ENCODE measurements at regions not wholly inside any gene's neighbourhood (a gene's known extent, or its start where the extent isn't known, plus 50 kb on each side); places are given as distances from the start of the nearest gene placed in this dataset.

DNA sequence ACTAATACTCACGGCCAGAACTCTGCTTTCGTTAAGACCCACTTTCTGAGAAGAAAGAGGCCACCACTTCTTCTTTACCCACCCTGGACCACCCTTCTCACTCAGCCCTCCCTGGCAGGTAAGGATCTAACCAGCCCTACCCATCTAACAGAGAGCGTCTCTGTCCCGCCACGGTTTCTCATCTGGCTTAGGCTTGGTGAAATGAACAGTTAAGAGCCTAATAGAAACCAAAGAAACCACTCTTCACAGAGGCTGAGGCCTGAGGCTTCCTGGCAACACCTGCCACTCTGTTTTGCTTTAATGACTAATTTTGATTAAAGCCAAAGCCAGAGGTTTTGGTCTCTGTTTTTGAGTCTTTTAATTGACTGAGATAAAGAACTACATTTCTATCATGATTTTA lies 354.1 kb upstream of the SLC30A5 start:
- peak; percentile 68 for DNase-seq (ENCODE audit: low read depth)
- TF ChIP-seq CTCF (IDR thresholded peaks at IDR 0.05; ENCODE audit: insufficient read depth, low read depth, low read length, missing control alignments) = no peak
- no peak overlapping the region for H3K4me3 ChIP-seq (ENCODE audit: low read depth, low read length)

DNA sequence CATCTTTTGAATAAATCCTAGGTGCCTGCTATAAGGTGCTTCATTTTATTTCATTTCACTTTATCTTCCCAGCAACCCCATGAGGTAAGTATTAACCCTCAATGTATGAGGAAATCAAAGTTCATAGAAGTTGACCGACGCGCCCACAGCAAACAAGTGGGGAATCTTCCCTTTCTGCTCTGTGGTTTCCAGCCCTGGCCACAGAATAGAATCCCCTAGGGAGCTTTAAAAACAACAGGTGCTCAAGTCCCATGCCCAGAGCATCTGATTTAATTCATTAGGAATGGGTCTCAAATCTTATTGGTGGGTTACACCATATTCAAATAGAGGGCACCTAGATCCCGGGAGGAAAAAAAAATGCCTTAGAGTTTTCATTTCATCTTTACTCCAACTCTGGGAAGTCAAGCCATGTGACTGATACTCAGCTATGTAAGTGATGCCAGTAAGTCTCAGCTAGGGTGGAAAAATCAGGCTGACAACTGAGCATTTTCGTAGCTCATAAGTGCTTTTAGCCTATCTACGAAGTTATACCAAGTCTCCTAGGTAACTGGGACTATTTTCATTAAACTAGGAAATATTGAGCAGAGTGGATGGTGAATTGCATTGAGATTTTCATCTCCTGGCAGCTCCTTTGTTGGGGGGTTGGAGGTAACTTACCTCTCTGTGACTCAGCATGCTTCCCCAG lies 353.4 kb upstream of the SLC30A5 start:
- no peak for TF ChIP-seq CTCF (IDR thresholded peaks at IDR 0.05; ENCODE audit: insufficient read depth, low read depth, low read length, missing control alignments)
- DNase-seq (ENCODE audit: low read depth) = peak; percentile 68
- H3K4me3 ChIP-seq (ENCODE audit: low read depth, low read length) = no peak overlapping the region

DNA sequence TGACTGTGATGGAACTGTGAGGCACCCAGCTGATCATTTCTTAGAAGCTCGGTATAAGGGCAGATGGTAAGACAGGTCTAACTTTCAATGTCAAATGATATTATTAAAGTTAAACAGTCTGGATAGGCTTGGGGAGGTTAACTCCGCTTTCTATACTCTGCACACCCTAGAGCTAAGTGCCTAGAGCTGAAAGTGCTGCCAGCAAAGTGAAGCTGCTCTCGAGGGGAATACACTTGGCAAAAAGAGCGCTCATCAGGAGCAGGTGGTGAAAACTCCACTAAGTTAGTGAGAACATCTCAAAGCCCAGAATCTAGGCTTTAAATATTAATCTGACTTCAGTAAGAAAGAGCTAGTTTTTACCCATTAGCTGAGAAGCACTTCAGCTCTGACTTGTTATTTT lies 349.6 kb upstream of the SLC30A5 start:
- H3K4me3 ChIP-seq (ENCODE audit: low read depth, low read length) = no peak overlapping the region
- no peak for TF ChIP-seq CTCF (IDR thresholded peaks at IDR 0.05; ENCODE audit: insufficient read depth, low read depth, low read length, missing control alignments)

DNA sequence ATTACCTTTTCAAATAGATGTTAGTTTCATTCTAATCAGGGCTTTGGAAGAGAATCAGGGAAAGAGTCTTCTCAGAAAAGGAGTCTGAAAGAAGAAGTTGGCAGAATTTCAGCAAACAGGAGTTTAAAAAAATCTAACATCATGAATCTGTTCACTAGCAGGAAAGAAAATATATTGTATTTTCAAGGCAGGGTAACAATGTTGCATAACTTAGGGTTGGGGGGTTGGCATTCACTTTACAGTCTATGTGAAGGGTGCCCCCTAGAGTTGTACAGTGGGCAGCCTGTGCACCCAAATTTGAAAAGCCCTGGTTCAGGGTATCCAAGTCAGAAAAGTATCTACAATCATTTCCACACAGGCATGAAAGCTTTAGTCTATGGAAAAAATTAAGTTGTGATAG lies 348.4 kb upstream of the SLC30A5 start:
- peak; percentile 23 for TF ChIP-seq CTCF (IDR thresholded peaks at IDR 0.05; ENCODE audit: insufficient read depth, low read depth, low read length, missing control alignments)
- peak; percentile 21 for DNase-seq (ENCODE audit: low read depth)
- H3K4me3 ChIP-seq (ENCODE audit: low read depth, low read length) = no peak overlapping the region

More for the DNA sequence above, 349.6 kb upstream of the SLC30A5 start:
- no peak for DNase-seq (ENCODE audit: low read depth)

DNA sequence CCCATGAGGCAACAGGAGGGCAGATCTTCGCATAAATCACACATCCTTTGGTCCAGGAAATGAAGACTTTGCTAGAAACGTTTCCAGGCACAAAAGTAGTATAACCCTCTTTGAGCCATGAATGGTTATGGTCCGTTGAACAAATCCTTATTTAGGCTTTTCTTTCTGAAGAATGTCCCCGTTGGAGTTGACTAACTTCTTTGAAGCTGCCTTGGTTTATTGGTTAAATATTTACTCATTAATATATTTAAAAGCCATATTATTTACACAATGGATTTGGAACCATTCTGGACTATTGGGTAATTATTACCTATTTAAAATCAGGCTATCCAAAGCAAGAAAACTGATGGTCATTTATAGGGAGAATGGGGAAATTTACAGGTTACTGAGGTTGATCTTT lies 347.6 kb upstream of the SLC30A5 start:
- no peak for DNase-seq (ENCODE audit: low read depth)
- no peak for TF ChIP-seq CTCF (IDR thresholded peaks at IDR 0.05; ENCODE audit: insufficient read depth, low read depth, low read length, missing control alignments)
- no peak overlapping the region for H3K4me3 ChIP-seq (ENCODE audit: low read depth, low read length)

- no peak for TF ChIP-seq CTCF (IDR thresholded peaks at IDR 0.05; ENCODE audit: insufficient read depth, low read depth, low read length, missing control alignments)
- DNase-seq (ENCODE audit: low read depth) = no peak
- H3K4me3 ChIP-seq (ENCODE audit: low read depth, low read length) = no peak overlapping the region
Measured at GRCh38 chr5:68746643-68747420, 347.0 kb upstream of the SLC30A5 start.
